SH-SY5Y (cell line): ENCODE measurements at regions not wholly inside any gene's neighbourhood (a gene's known extent, or its start where the extent isn't known, plus 50 kb on each side); places are given as distances from the start of the nearest gene placed in this dataset.

ENCODE experiments used
- GATA2 ChIP-seq: IDR thresholded peaks from 2 replicates; pipeline ENCODE4 v1.6.1; 2011; ENCODE audit warnings: mild to moderate bottlenecking, low read depth, low read length
- GATA3 ChIP-seq: IDR thresholded peaks from 2 replicates; pipeline ENCODE4 v1.6.1; 2011; ENCODE audit warnings: low read depth, mild to moderate bottlenecking, low read length, moderate library complexity

GRCh38 chr10:31648966-31649365 is 279.7 kb downstream of the ARHGAP12 start:
- TF ChIP-seq GATA2, result no peak
- no peak for TF ChIP-seq GATA3

GRCh38 chr10:31647861-31648260 is 280.8 kb downstream of the ARHGAP12 start:
- TF ChIP-seq GATA3, result no peak
- no peak for TF ChIP-seq GATA2

- no peak for TF ChIP-seq GATA2
- TF ChIP-seq GATA3, result no peak
Measured at GRCh38 chr10:31646519-31646918, 282.1 kb downstream of the ARHGAP12 start.

- TF ChIP-seq GATA3, result no peak
- no peak for TF ChIP-seq GATA2
Measured at GRCh38 chr10:31645786-31646185, 282.8 kb downstream of the ARHGAP12 start.

- no peak for TF ChIP-seq GATA2
Measured at GRCh38 chr10:31644931-31645633, 283.5 kb downstream of the ARHGAP12 start.

- TF ChIP-seq GATA2 (no peak), GATA3 (no peak)
Measured at GRCh38 chr10:31642281-31642680, 286.4 kb downstream of the ARHGAP12 start.

- no peak for TF ChIP-seq GATA2
- no peak for TF ChIP-seq GATA3
Measured at GRCh38 chr10:31635415-31636065, 293.1 kb downstream of the ARHGAP12 start.

GRCh38 chr10:31635009-31635408 is 293.6 kb downstream of the ARHGAP12 start:
- TF ChIP-seq GATA3 (no peak), GATA2 (no peak)

- TF ChIP-seq GATA2, result no peak
- no peak for TF ChIP-seq GATA3
Measured at GRCh38 chr10:31630861-31631567, 297.6 kb downstream of the ARHGAP12 start.

GRCh38 chr10:31625566-31625965 is 303.1 kb downstream of the ARHGAP12 start:
- TF ChIP-seq GATA3, result no peak
- TF ChIP-seq GATA2, result no peak

- TF ChIP-seq GATA2 (no peak), GATA3 (no peak)
Measured at GRCh38 chr10:31624611-31625010, 304.0 kb downstream of the ARHGAP12 start.

- TF ChIP-seq GATA3, result no peak
- TF ChIP-seq GATA2, result no peak
Measured at GRCh38 chr10:31623947-31624346, 304.7 kb downstream of the ARHGAP12 start.

GRCh38 chr10:31623466-31623865 is 304.4 kb downstream of the ZEB1 start:
- TF ChIP-seq GATA2 (no peak), GATA3 (no peak)

GRCh38 chr10:31622978-31623377 is 304.0 kb downstream of the ZEB1 start:
- TF ChIP-seq GATA2 (no peak), GATA3 (no peak)

- TF ChIP-seq GATA3 (no peak), GATA2 (no peak)
Measured at GRCh38 chr10:31621733-31622132, 302.7 kb downstream of the ZEB1 start.
